Neural crest cell (in vitro differentiated cells): ENCODE measurements at regions not wholly inside any gene's neighbourhood (a gene's known extent, or its start where the extent isn't known, plus 50 kb on each side); places are given as distances from the start of the nearest gene placed in this dataset.

ENCODE experiments used
- DNase-seq: peaks from one replicate; pipeline ENCODE4 v3.0.0; 2021; ENCODE audit warnings: low read depth, mixed read lengths, low spot score
- H3K27ac Mint-ChIP-seq: one replicate; pipeline ENCODE4 v1.8.0; 2021; ENCODE audit warnings: mild to moderate bottlenecking, mixed read lengths; ENCODE audit not compliant: unreplicated experiment
- H3K27me3 Mint-ChIP-seq: 2 replicates; pipeline ENCODE4 v1.8.0; 2021; ENCODE audit warnings: low read depth, mild to moderate bottlenecking, mixed read lengths
- H3K36me3 Mint-ChIP-seq: 2 replicates; pipeline ENCODE4 v1.8.0; 2021; ENCODE audit warnings: low read depth, mild to moderate bottlenecking, mixed read lengths
- H3K4me1 Mint-ChIP-seq: 2 replicates; pipeline ENCODE4 v1.8.0; 2021; ENCODE audit warnings: mixed read lengths
- H3K4me3 Mint-ChIP-seq: one replicate; pipeline ENCODE4 v1.8.0; 2021; ENCODE audit warnings: mild to moderate bottlenecking, mixed read lengths
- H3K9me3 Mint-ChIP-seq: 2 replicates; pipeline ENCODE4 v1.8.0; 2021; ENCODE audit warnings: mixed read lengths
- TF ChIP-seq, protein P1 (sequence below): fragments of 200-600 bp; sonication (generic); conservative IDR thresholded peaks from 2 replicates; pipeline ENCODE4 v1.5.0; 2021; ENCODE audit warnings: antibody characterized with exemption, mild to moderate bottlenecking

DNA sequence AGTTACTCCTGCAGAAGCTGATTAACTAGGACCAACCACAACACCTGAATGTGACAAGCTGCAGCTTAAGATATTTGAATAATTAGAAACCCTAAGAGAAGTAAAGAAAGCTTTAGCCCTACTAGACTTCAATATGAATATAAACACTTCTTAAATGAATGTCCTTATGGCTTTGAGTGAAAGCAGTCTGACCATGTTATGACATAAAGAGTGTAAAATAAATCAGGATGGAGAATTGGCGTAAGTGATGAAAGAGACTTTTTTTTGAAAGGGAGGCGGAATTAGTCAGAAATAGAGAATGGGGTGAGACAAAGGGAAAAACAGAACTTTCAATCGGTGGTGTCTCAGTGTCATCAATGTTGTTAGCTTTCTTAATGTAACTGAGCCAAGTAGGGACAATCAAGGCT, 117.2 kb upstream of the MAGEB16 start:
- Mint-ChIP-seq H3K36me3 (no peaks in the 10 kb centered on the region), H3K27ac (no peak overlapping the region), H3K4me1 (no peaks in the 10 kb centered on the region), H3K4me3 (no peak overlapping the region), H3K27me3 (no peaks in the 10 kb centered on the region), H3K9me3 (peaks cover 8% of the 10 kb centered on the region)
- TF ChIP-seq, protein P1, sequence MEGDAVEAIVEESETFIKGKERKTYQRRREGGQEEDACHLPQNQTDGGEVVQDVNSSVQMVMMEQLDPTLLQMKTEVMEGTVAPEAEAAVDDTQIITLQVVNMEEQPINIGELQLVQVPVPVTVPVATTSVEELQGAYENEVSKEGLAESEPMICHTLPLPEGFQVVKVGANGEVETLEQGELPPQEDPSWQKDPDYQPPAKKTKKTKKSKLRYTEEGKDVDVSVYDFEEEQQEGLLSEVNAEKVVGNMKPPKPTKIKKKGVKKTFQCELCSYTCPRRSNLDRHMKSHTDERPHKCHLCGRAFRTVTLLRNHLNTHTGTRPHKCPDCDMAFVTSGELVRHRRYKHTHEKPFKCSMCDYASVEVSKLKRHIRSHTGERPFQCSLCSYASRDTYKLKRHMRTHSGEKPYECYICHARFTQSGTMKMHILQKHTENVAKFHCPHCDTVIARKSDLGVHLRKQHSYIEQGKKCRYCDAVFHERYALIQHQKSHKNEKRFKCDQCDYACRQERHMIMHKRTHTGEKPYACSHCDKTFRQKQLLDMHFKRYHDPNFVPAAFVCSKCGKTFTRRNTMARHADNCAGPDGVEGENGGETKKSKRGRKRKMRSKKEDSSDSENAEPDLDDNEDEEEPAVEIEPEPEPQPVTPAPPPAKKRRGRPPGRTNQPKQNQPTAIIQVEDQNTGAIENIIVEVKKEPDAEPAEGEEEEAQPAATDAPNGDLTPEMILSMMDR: no peak
- no peak for DNase-seq

DNA sequence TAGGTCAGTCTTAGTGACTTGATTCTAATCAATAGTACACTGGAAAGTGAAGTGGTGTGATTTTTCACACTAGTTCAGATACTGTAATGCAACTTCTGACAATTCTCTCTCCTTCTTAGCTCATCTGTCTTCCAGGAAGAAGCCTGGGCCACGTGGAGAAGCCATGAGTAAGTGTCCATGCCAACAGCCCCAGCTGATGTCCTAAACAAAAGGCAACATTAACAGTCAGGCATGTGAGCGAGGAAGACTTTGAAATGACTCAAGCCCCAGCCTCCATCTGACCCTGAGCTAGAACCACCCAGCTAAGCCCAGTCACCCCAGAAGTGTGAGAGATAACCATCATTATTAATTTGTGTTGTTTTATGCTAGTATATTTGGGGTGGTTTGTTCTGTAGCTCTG, 115.7 kb upstream of the MAGEB16 start:
- Mint-ChIP-seq H3K27me3 (no peaks in the 10 kb centered on the region), H3K36me3 (no peaks in the 10 kb centered on the region), H3K27ac (no peak overlapping the region), H3K4me1 (no peaks in the 10 kb centered on the region), H3K4me3 (no peak overlapping the region), H3K9me3 (peaks cover 9% of the 10 kb centered on the region)
- DNase-seq: no peak
- TF ChIP-seq, protein P1: no peak

DNA sequence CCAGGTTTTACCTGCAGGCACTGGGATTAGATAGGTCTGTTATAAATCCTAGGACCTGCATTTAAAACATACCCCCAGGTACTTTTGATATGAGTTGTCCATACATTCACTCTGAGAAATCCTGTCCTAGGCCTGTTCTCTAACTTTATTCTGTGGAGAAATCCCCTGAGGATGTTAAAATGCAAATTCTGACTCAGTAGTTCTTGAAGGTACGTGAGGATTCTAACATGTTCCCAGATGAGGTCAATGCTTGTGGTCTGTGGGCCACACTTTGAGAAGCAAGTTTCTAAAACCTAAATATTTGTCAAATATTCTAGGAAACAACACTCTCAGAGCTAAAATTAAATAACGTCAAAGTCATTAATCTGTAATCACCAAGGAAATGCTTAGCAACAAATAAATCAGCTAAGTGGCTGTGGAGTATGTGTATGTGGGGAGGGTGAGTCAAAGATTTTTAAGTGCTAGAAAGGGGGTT, 101.3 kb upstream of the MAGEB16 start:
- H3K27ac Mint-ChIP-seq: no peak overlapping the region
- H3K4me3 Mint-ChIP-seq: no peak overlapping the region
- no peak for DNase-seq
- H3K27me3 Mint-ChIP-seq: no peaks in the 10 kb centered on the region
- TF ChIP-seq, protein P1: no peak
- H3K36me3 Mint-ChIP-seq: no peaks in the 10 kb centered on the region
- H3K4me1 Mint-ChIP-seq: peaks cover 9% of the 10 kb centered on the region
- no peaks in the 10 kb centered on the region for H3K9me3 Mint-ChIP-seq

DNA sequence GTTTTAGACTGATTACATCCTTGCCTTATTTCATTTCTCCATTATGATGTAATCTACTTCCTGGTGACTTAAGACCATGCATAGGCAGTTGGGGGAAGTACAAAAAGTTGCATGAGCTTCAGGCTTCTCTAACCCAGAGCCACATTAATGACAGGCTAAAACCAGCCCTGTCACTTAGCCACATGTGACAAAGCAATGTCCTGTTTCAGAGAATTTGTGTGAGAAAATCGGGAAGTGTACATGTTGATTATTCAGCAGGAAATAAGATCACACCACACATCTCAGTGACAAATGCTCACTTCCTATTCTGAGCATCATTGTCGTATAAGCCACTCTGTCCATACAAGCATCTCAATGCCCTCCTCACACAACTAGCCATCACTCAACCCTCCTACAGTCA, 98.5 kb upstream of the MAGEB16 start:
- H3K4me1 Mint-ChIP-seq: no peaks in the 10 kb centered on the region
- H3K4me3 Mint-ChIP-seq: no peak overlapping the region
- TF ChIP-seq, protein P1: no peak
- no peaks in the 10 kb centered on the region for H3K27me3 Mint-ChIP-seq
- no peak overlapping the region for H3K27ac Mint-ChIP-seq
- H3K9me3 Mint-ChIP-seq: no peaks in the 10 kb centered on the region
- no peak for DNase-seq
- no peaks in the 10 kb centered on the region for H3K36me3 Mint-ChIP-seq

DNA sequence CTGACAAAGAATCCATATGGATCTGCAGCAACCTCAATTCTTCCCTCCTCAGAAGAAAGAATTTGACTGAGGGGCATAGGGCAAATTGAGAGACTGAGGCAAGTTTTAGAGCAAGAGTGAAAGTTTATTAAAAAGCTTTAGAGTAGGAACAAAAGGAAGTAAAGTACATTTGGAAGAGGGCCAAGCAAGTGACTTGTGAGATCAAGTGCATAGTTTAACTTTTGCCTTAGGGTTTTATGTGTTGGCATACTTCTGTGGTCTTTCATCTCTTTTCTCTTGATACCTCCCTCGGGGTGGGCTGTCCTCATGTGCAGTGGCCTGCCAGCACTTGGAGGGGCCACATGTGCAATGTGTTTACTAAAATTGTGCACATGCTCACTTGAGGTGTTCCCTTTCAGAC, 98.0 kb upstream of the MAGEB16 start:
- no peaks in the 10 kb centered on the region for H3K27me3 Mint-ChIP-seq
- TF ChIP-seq, protein P1: no peak
- DNase-seq: no peak
- H3K27ac Mint-ChIP-seq: no peak overlapping the region
- no peak overlapping the region for H3K4me3 Mint-ChIP-seq
- H3K36me3 Mint-ChIP-seq: no peaks in the 10 kb centered on the region
- H3K4me1 Mint-ChIP-seq: no peaks in the 10 kb centered on the region
- no peaks in the 10 kb centered on the region for H3K9me3 Mint-ChIP-seq

DNA sequence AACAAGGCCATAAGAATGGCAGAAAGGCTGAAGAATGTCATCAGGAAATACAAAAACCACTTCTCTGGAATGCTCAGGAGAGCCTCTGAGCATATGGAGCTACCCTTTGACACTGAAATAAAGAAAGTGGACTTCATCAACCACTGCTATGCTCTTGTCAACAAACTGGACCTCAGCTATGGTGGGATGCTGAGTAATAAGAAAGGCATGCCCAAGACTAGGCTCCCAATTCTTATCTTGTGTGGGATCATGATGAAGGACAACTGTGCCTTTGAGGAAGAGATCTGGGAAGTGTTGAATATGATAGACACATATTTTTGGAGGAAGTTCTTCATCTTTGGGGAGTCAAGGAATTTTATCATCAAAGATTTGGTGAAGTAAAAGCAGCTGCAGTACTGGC, 86.9 kb upstream of the MAGEB16 start:
- Mint-ChIP-seq H3K9me3 (no peaks in the 10 kb centered on the region), H3K4me3 (no peak overlapping the region), H3K27ac (no peak overlapping the region), H3K27me3 (no peaks in the 10 kb centered on the region), H3K36me3 (no peaks in the 10 kb centered on the region), H3K4me1 (no peaks in the 10 kb centered on the region)
- TF ChIP-seq, protein P1: no peak
- DNase-seq: no peak
